Activated CD4-positive, alpha-beta T cell treated with anti-CD3 and anti-CD28 coated beads for 36 hours (primary cell): ENCODE measurements at regions not wholly inside any gene's neighbourhood (a gene's known extent, or its start where the extent isn't known, plus 50 kb on each side); places are given as distances from the start of the nearest gene placed in this dataset.

Source experiments
- ATAC-seq: fragments of 200-7000 bp; cut with Tn5 transposase; one replicate; pipeline ENCODE4 v1.10.0; 2021; ENCODE audit warnings: mild to moderate bottlenecking, moderate library complexity
- CTCF ChIA-PET: fragments of 350-600 bp; sonication (Branson Sonifier 250); formaldehyde crosslinking; loops from one replicate; lab custom pipeline; 2021; ENCODE audit warnings: antibody characterized with exemption; lab: Charles Lee
- POLR2A ChIA-PET: fragments of 350-600 bp; sonication (Branson Sonifier 250); formaldehyde crosslinking; loops from one replicate; lab custom pipeline; 2021; ENCODE audit warnings: antibody characterized with exemption, inconsistent platforms; lab: Charles Lee
- DNase-seq: peaks from one replicate; pipeline ENCODE4 v3.0.0-alpha.2; 2020
- H3K27ac Mint-ChIP-seq: one replicate; pipeline ENCODE4 v1.8.0; 2021; ENCODE audit warnings: mixed read lengths
- H3K27me3 Mint-ChIP-seq: one replicate; pipeline ENCODE4 v1.8.0; 2021; ENCODE audit warnings: mixed read lengths
- H3K36me3 Mint-ChIP-seq: one replicate; pipeline ENCODE4 v1.8.0; 2021; ENCODE audit warnings: low read depth, mixed read lengths
- H3K4me1 Mint-ChIP-seq: one replicate; pipeline ENCODE4 v1.8.0; 2021; ENCODE audit warnings: mixed read lengths
- H3K4me3 Mint-ChIP-seq: one replicate; pipeline ENCODE4 v1.8.0; 2021; ENCODE audit warnings: mild to moderate bottlenecking, moderate library complexity, mixed read lengths
- H3K9me3 Mint-ChIP-seq: one replicate; pipeline ENCODE4 v1.8.0; 2021; ENCODE audit warnings: low read depth, mixed read lengths
- intact Hi-C, 2 experiments: fragments of 100-400 bp; cut with DNase I in 1 of 2; cut with micrococcal nuclease in 1 of 2; formaldehyde crosslinking; loops; one replicate each; pipeline versions ENCODE4 v1.14.2 to v1.15.1; 2022 to 2024; cut with DNase I, micrococcal nuclease

GRCh38 chr4:148822572-148823418, 380.6 kb upstream of the NR3C2 start:
- H3K4me3 Mint-ChIP-seq, result no peak overlapping the region
- no peaks in the 10 kb centered on the region for H3K9me3 Mint-ChIP-seq
- DNase-seq (no peak), ATAC-seq (no peak)
- ChIA-PET POLR2A (no interaction called here), CTCF (no interaction called here)
- intact Hi-C loops, result no loop called here
- H3K36me3 Mint-ChIP-seq, result no peaks in the 10 kb centered on the region
- H3K27ac Mint-ChIP-seq, result no peak overlapping the region
- no peaks in the 10 kb centered on the region for H3K27me3 Mint-ChIP-seq
- H3K4me1 Mint-ChIP-seq, result no peaks in the 10 kb centered on the region

- H3K9me3 Mint-ChIP-seq, result peaks cover 2% of the 10 kb centered on the region
- DNase-seq, result no peak
- no peak for ATAC-seq
- no peaks in the 10 kb centered on the region for H3K4me1 Mint-ChIP-seq
- no peak overlapping the region for H3K27ac Mint-ChIP-seq
- intact Hi-C loops, result no loop called here
- no peaks in the 10 kb centered on the region for H3K36me3 Mint-ChIP-seq
- POLR2A ChIA-PET, result no interaction called here
- peaks cover 5% of the 10 kb centered on the region for H3K27me3 Mint-ChIP-seq
- CTCF ChIA-PET, result interaction anchor here (1.0 to 1.2 kb wide), 2 partner anchors 10 to 71 kb away, joined by 3 read pairs; no protein-coding TSS in a partner anchor
- no peak overlapping the region for H3K4me3 Mint-ChIP-seq
Measured at GRCh38 chr4:148814030-148814429, 371.8 kb upstream of the NR3C2 start.

GRCh38 chr4:148813289-148813688, 371.1 kb upstream of the NR3C2 start:
- no peak for DNase-seq
- ChIA-PET CTCF (interaction anchor here (1.2 kb wide), 1 partner anchor 70 kb away, joined by 3 read pairs; no protein-coding TSS in a partner anchor), POLR2A (no interaction called here)
- no peak for ATAC-seq
- intact Hi-C loops, result no loop called here
- H3K4me3 Mint-ChIP-seq, result no peak overlapping the region
- H3K27me3 Mint-ChIP-seq, result peaks cover 5% of the 10 kb centered on the region
- H3K36me3 Mint-ChIP-seq, result no peaks in the 10 kb centered on the region
- peaks cover 2% of the 10 kb centered on the region for H3K9me3 Mint-ChIP-seq
- H3K4me1 Mint-ChIP-seq, result no peaks in the 10 kb centered on the region
- no peak overlapping the region for H3K27ac Mint-ChIP-seq

GRCh38 chr4:148812101-148812500, 369.9 kb upstream of the NR3C2 start:
- CTCF ChIA-PET, result no interaction called here
- Mint-ChIP-seq H3K4me1 (no peaks in the 10 kb centered on the region), H3K36me3 (no peaks in the 10 kb centered on the region), H3K4me3 (no peak overlapping the region), H3K9me3 (no peaks in the 10 kb centered on the region), H3K27ac (no peak overlapping the region), H3K27me3 (peaks cover 5% of the 10 kb centered on the region)
- POLR2A ChIA-PET, result no interaction called here
- no peak for ATAC-seq
- intact Hi-C loops, result no loop called here
- DNase-seq, result no peak

- Mint-ChIP-seq H3K4me3 (no peak overlapping the region), H3K27me3 (peaks cover 5% of the 10 kb centered on the region), H3K4me1 (no peaks in the 10 kb centered on the region), H3K27ac (no peak overlapping the region), H3K9me3 (no peaks in the 10 kb centered on the region), H3K36me3 (no peaks in the 10 kb centered on the region)
- DNase-seq, result no peak
- POLR2A ChIA-PET, result no interaction called here
- CTCF ChIA-PET, result interaction anchor here (0.5 kb wide), 1 partner anchor 589 kb away, joined by 3 read pairs; no protein-coding TSS in a partner anchor
- no peak for ATAC-seq
- intact Hi-C loops, result no loop called here
Measured at GRCh38 chr4:148810461-148810860, 368.2 kb upstream of the NR3C2 start.

- intact Hi-C loops, result no loop called here
- Mint-ChIP-seq H3K4me1 (no peaks in the 10 kb centered on the region), H3K27ac (no peak overlapping the region), H3K9me3 (no peaks in the 10 kb centered on the region), H3K27me3 (no peaks in the 10 kb centered on the region), H3K36me3 (no peaks in the 10 kb centered on the region), H3K4me3 (no peak overlapping the region)
- CTCF ChIA-PET, result no interaction called here
- POLR2A ChIA-PET, result no interaction called here
- DNase-seq (no peak), ATAC-seq (no peak)
Measured at GRCh38 chr4:148808416-148808815, 366.2 kb upstream of the NR3C2 start.

- H3K27ac Mint-ChIP-seq, result no peak overlapping the region
- no peaks in the 10 kb centered on the region for H3K27me3 Mint-ChIP-seq
- ChIA-PET POLR2A (no interaction called here), CTCF (interaction anchor here (1.5 kb wide), 1 partner anchor 9 kb away, joined by 4 read pairs; no protein-coding TSS in a partner anchor)
- no peak overlapping the region for H3K4me3 Mint-ChIP-seq
- DNase-seq (no peak), ATAC-seq (no peak)
- no peaks in the 10 kb centered on the region for H3K9me3 Mint-ChIP-seq
- no peaks in the 10 kb centered on the region for H3K36me3 Mint-ChIP-seq
- intact Hi-C loops, result no loop called here
- H3K4me1 Mint-ChIP-seq, result no peaks in the 10 kb centered on the region
Measured at GRCh38 chr4:148800940-148801339, 358.7 kb upstream of the NR3C2 start.

- Mint-ChIP-seq H3K27ac (no peak overlapping the region), H3K4me3 (no peak overlapping the region), H3K27me3 (peaks cover 2% of the 10 kb centered on the region), H3K36me3 (no peaks in the 10 kb centered on the region), H3K9me3 (no peaks in the 10 kb centered on the region), H3K4me1 (no peaks in the 10 kb centered on the region)
- CTCF ChIA-PET, result no interaction called here
- no peak for ATAC-seq
- intact Hi-C loops, result no loop called here
- no peak for DNase-seq
- POLR2A ChIA-PET, result no interaction called here
Measured at GRCh38 chr4:148800336-148800885, 358.2 kb upstream of the NR3C2 start.

GRCh38 chr4:148795156-148795864, 353.1 kb upstream of the NR3C2 start:
- Mint-ChIP-seq H3K36me3 (no peaks in the 10 kb centered on the region), H3K27ac (no peak overlapping the region), H3K4me1 (no peaks in the 10 kb centered on the region), H3K4me3 (no peak overlapping the region), H3K27me3 (peaks cover 4% of the 10 kb centered on the region), H3K9me3 (no peaks in the 10 kb centered on the region)
- POLR2A ChIA-PET, result no interaction called here
- ATAC-seq, result no peak
- CTCF ChIA-PET, result no interaction called here
- intact Hi-C loops, result no loop called here
- DNase-seq, result no peak

- no peak for ATAC-seq
- no peak overlapping the region for H3K27ac Mint-ChIP-seq
- no peaks in the 10 kb centered on the region for H3K4me1 Mint-ChIP-seq
- intact Hi-C loops, result no loop called here
- POLR2A ChIA-PET, result no interaction called here
- CTCF ChIA-PET, result interaction anchor here (0.8 kb wide), 1 partner anchor 8 kb away, joined by 3 read pairs; no protein-coding TSS in a partner anchor
- no peaks in the 10 kb centered on the region for H3K36me3 Mint-ChIP-seq
- peaks cover 6% of the 10 kb centered on the region for H3K27me3 Mint-ChIP-seq
- no peak overlapping the region for H3K4me3 Mint-ChIP-seq
- no peaks in the 10 kb centered on the region for H3K9me3 Mint-ChIP-seq
- no peak for DNase-seq
Measured at GRCh38 chr4:148793221-148793620, 351.0 kb upstream of the NR3C2 start.

GRCh38 chr4:148790691-148791090, 348.5 kb upstream of the NR3C2 start:
- ChIA-PET CTCF (interaction anchor here (1.8 kb wide), 1 partner anchor 11 kb away, joined by 4 read pairs; no protein-coding TSS in a partner anchor), POLR2A (no interaction called here)
- ATAC-seq (no peak), DNase-seq (no peak)
- no peaks in the 10 kb centered on the region for H3K9me3 Mint-ChIP-seq
- peaks cover 8% of the 10 kb centered on the region for H3K27me3 Mint-ChIP-seq
- intact Hi-C loops, result no loop called here
- no peak overlapping the region for H3K4me3 Mint-ChIP-seq
- H3K4me1 Mint-ChIP-seq, result no peaks in the 10 kb centered on the region
- no peaks in the 10 kb centered on the region for H3K36me3 Mint-ChIP-seq
- no peak overlapping the region for H3K27ac Mint-ChIP-seq
